Hippocampal formation (tissue), 2 donors: ENCODE measurements at regions not wholly inside any gene's neighbourhood (a gene's known extent, or its start where the extent isn't known, plus 50 kb on each side); places are given as distances from the start of the nearest gene placed in this dataset.

Experiments
- DNase-seq, 2 donors: peaks; one replicate each; lab custom pipeline; 2025; lab: John Stamatoyannopoulos, UW

DNA sequence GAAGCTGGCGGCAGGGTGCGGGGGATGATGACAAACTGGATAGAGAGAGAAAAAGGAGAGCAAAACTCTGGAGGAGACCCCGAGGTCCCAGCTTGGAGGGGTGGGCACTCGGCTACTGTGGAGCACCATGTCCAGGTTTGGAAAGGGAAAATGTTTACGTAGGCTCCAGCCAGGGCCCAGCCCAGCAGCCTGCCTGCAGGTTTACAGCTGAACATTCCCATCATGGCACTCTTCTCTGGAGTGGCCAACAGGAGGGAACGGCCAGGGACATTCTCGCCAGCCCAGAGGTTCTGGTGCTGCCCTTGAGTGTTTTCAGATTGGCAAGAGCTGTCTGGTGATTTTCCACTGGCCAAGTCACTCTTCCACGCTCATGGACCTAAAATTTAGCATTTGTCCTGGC, 262.9 kb upstream of the TCF4 start:
- no peak for DNase-seq

DNA sequence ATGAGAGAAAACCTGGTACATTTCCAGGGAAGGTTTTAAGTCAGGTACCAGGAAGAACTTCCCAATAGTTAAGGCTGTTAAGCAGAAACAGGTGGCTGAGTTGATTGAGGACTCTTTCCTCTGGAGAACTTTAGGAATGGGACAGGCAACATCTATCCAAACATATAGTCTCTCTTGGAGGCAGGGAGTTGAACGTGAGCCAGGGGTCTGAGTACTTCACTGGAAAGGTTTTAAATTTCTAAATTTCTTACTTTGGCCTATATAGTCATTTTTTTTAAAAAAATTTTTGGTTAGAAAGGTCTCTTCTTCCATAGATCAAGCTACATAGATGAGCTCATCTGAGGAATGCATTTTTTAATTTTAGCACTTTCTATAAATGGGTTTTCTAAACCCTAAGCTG, 261.4 kb upstream of the TCF4 start:
- DNase-seq, result no peak

DNA sequence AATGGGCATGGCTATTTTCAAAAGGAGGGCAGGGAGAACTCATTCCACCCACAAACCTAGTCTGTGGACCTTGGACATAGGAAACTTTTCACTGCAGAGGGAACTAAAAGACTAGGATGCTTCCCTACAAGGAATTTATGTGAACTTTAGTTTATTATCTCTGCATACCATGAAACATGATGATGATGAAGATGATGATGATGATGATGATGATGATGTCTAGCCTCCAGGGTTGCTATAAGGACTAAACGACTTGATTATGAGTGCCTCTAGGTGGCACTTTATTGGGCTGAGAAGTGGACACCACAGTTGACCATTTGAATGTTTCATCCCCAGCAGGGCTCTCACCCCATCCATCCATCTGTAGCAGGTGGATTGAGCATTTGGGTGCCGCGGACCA, 260.0 kb upstream of the TCF4 start:
- DNase-seq, result no peak

DNA sequence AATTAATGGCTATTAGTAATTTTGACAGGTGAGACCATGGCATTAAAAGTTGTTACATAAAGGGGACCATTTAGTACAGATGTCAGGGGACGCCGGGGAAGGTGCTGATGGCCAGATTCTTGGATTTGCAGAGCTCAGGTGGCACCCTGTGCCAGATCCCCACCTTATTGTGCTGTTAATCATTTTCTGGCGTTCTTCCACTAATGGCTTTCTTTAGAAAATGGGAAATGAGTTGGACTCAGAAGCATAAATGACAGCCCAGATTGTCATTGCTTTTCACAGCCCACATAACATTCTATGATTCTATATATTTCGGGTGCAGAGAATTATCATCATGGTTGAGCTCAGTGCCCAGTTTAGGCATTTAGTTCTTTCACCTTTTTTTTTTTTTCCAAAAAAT, 257.2 kb upstream of the TCF4 start:
- DNase-seq, result no peak

DNA sequence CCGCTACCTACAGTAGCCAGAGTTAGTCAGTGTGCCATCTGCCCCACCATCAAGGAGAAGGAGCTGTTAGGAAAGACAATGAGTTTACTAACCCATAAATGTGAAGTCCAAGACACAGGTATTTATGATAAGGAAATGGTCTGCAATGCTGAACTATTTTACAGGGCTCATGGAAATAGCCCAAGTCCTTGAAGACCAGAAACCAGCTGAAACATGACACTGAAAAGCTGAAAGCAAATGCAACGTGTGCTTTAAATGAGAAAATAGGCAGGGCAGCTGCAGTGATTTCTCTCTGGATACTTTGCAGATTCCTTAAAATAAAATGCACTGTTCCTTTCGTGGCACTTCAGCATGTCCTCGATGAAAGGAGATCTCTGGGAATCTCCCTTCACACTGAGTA, 256.4 kb upstream of the TCF4 start:
- no peak for DNase-seq

DNA sequence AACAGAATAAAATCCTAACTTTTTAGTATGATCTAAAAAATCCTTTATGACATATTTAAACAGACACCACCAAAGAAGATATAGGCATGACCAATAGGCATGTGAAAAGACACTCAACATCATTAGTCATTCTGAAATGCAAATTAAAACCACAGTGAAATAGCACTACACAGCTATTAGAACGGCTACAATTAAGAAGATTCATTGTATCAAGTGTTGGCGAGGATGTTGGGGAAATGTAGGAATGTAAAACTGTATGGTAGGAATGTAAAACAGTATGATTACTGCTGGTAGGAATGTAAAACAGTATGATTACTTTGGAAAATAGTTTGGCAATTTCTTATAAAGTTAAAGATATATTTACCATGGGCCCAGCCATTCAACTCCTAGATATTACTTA, 253.3 kb upstream of the TCF4 start:
- no peak for DNase-seq

DNA sequence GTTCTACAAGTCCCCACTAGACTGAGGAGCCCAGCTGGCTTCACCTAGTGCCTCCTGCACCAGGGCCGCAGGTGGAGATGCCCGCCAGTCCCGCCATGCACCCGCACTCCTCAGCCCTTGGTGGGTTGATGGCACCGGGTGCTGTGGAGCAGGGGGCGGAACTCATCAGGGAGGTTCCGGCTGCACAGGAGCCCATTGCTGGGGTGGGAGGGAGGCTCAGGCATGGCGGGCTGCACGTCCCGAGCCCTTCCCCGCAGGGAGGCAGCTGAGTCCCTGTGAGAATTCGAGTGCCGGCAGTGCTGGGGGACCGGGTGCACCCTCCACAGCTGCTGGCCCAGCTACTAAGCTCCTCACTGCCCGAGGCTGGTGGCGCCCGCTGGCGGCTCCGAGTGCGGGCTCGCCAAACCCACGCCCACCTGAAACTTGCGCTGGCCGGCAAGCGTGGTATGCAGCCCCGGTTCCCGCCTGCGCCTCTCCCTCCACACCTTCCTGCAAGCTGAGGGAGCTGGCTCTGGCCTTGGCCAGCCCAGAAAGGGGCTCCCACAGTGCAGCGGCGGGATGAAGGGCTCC, 252.7 kb upstream of the TCF4 start:
- no peak for DNase-seq

DNA sequence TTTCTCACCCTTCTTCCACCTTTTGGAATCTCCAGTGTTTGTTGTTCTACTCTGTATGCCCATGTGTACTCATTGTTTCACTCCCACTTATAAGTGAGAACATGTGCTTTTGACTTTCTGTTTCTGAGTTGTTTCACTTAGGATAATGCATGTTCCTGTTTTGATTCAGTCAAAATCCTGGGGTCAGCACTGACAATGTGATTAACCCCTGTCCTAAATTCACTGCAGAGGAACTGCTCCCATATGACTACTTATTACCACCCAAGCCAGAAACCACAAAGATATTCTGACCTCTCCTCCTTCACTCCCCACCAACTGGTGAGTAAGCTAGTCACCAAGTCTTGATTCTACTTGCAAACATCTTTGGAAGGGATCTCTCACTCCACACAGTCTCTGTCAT, 251.4 kb upstream of the TCF4 start:
- no peak for DNase-seq

DNA sequence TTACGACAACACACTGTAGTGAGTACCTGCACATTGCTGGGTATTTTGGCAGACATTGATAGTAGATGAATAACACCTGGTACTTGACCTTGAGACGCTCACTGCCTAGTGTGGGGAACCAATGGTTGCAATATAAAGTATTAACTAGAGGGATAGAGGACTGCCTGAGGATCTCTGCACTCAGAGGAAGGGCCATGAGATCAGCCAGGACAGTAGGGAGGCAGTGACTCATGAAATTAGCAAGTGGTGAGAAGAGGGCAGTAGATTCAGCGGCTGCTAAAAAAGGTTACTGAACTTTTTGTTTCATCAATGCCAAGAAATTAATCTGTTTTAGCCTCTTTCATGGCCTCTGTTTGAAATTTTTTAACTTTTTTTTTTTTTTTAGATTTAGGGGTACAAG, 250.8 kb upstream of the TCF4 start:
- no peak for DNase-seq

DNA sequence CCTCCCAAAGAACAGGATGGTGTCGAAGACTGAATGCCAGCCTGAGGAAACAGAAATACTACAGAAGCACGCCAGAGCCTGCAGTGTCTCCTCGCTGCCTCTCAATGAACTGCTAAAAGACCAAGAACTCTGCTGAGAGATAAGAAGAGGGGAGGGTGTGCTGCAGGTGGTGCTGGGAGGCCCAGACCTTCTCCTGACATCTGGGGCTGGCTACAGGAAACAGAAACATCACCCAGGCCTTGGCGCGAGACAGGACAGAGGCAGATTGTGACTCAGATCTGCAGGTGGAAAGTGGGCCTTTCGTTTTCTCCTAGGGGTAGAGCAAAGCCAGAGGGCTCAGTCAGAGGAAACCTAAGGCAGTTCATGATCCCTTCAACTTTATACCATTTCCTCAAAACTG, 250.3 kb upstream of the TCF4 start:
- no peak for DNase-seq

DNA sequence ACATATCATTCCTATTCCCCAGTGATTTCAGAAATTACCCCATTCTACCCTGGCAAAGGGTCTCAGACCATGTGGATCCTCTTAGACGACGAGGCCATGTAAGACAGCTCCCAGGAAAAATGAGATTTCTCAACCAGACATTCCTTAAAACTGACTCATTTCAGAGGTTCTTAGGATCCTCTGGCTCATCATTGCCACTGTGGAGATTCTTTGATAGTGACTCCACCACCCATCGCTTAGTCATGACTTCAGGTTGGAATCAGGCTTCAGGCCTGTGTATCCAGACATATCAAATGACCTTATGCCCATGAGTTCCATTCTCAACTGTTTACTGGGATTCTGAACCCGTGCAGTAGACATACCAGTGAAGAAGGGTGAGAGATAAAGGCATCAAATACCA, 245.6 kb upstream of the TCF4 start:
- no peak for DNase-seq

DNA sequence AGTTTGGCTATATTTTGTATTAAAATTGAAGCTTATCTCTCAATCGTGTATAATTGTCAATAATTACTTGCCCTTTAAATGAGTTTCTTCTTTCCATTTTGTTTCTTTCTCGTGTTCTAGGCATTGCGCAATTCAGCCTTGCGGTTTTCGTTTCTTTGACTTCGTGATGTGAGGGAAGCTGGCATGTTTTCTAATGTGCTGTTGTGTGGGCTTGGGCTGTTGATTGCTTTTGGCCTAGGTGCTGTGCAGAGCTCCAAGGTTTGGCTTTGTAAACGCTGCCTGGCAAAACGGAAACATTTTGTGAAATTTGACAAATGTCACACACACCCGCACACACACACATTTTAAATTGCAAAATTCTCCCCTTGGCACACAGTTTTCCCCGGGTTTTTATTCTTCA, 242.6 kb upstream of the TCF4 start:
- no peak for DNase-seq

DNA sequence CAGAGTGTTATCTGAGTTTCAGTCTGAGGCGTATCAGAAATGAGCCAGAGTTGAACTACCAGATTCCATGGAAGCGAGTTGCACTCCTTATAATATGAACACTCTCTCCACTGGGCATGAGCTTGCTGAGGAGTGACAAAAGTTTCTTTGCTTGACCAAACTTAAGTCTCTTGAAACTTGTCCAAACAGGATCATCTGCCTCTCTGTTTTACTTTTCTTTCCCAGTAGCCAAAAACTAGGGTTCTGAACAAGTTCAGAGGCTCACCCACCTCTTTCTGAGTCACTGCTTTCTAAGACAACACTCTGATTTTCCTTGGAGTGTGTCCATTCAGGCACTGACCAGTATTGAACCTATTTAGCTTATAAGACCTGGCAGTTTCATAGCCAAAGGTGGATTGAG, 233.2 kb upstream of the TCF4 start:
- no peak for DNase-seq

DNA sequence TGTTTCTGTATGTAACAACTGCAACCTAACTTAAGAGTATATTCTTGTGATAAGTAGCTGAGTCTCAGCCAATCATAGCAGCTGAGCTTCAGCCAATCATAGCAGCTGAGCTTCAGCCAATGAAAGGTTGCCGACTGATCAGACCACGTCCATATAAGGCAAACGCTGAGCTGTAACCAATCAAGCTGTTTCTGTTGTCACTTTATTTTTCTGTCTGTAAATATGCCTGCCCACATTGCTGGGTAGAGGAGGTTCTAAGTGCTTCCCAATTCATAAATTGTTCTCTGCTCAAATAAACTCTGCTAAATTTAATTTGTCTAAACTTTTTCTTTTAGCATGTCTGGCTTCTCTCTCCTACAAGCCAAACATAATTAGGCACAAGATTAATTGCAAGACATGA, 231.5 kb upstream of the TCF4 start:
- no peak for DNase-seq

DNA sequence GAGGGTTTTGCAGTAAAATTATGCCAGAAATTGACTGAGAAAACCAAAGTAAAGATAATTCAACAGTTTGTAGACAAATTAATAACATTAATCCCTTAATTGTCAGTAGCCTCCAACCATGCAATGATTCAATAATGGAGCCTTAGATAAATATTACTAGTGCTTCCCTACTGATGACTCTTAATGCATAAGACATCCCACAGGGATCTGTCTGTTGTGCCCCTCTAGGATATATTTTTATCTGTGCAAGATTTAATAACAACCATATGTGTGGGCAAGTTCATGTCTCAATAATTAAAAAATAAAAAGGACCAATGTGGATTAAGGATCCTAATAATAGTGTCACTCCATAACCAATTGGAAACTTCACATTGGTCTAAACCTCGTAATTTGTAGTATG, 230.3 kb upstream of the TCF4 start:
- no peak for DNase-seq

DNA sequence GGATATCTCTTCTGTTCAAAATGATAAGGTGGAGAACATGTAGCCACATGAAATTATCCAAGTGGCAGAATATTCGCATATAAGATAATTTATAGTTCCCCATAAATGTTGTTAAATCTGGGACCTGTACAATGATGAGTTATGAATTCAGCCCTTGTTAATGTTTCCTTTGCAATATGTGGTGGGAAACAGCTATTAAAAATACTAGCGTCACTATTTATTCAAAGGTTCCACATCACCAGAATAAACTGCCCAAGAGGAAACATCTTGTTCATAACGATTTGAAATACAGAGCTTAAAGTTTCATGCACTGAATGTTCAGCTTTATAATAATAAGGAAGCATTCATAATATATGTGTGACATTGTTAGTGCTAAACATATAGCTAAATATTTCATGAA, 223.9 kb upstream of the TCF4 start:
- DNase-seq, result no peak

DNA sequence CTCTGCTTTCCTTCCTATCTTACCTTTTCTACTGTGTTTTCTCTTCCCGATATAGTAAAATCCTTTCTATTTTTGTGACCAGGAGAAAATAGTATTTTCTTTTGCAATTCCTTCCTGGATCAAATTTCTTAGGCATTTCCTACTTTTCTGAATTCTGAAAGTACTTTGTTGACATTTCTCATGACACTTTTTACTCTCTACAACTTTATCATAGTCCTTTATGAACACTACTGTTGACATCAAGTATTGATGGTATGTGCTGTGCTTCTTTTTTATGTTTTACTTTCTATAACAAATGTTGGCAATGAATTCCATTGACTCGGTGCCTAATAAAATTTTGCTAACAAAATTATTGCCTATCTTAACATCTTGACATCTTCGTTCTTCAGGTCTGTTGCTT, 217.7 kb upstream of the TCF4 start:
- no peak for DNase-seq

DNA sequence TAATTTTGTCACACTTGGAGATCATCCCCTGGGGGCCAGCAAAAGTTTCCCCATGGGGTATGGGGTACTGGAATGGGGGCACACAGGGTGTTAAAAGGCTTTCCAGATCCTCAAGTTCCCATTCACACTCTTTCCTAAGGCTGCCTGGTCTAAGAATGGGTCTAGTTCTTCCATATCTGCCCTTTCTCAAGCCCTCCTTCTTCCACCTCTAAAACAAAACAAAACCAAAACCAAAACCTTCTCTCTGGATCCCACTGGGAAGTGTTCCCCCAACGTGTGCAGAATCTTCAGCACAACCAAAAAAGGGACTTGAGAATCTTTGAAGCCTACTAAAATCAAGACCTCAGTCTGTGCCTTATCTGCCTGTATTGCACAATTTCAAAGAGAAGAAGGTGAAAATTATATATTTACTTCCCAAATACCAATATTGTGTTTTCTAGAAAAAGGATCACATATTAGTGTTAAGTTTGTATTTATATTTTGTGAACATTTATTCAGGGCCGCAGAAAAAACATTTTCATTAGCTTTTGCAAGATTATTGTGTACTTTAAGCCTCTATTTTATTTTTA, 207.2 kb upstream of the TCF4 start:
- no peak for DNase-seq

DNA sequence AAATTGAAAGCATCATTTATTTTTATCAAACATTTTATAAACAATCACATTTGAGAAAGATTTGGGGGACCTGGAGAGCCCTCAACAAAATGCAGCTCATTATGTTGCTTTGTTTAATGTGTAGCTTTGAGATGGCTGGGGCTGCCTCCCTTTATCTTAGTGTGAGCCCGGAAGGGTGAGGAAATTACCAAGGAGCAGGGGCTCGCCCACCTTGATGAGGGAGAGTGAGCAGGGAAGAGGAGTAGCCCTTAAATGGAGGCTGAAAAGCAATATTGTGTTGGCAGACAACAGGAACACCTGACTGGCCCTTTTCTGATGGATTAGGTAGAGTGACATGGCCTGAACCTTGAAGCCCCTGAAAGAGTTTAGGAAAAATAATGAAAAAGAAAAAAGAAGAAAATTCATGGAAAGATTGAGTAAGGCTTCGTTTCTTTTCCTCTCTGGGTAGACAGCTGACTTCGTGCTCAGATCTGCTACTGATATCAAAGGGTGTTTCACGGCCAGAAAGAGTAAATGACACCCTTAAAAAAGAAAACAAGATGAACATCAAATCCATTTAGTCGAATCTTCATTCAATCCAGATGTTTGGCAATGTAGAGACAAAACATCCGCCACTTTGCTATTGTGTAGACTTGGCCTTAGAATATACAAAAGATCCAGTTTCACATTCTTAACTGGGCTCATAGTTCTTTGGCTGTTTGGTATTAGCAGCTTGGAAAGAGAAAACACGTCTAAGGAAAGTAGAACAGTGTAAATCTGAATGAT, 206.5 kb upstream of the TCF4 start:
- DNase-seq, result no peak

DNA sequence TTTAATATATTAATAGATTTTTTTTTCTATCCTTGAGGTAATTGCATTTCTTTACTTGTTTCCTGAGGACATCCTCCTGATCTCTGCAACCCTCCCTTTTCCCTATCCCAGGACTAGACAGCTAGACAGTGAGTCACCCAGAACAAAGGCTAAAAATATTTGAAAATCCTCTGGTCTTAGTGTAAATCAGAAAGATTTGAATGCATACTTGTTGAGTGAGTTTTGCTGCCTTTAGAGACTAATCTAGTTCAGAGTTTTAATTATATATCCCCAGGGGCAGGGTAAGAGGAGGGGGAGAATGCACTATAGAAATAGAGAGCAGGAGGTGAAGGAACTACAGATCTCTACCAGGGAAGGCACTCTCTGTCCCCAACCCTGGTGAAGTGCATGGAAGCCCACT, 202.3 kb upstream of the TCF4 start:
- no peak for DNase-seq

DNA sequence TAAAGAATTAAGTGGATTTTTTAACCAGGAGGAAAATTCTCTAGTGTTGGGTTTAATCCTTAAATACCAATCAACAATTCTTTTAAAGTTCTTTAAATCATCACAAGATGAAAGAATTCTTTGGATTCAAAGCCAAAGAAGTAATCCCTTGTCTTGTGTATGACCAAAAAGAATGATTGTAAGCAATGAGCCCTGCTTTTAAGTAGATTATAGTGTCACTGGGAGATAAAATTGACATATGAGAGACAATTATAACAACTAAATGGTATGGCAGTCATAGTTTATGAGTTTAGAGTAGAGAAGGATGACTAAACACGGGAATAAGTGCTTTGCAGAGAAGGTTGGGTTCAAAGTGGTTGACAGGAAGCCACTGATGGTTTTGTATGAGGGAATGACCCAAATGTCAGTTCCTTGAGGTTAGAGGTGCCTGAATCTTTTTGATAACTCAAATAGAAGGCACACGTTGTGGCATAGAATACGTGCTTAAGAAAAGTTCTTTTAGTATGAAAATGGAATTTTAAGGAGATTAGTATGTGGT, 199.6 kb upstream of the TCF4 start:
- no peak for DNase-seq

DNA sequence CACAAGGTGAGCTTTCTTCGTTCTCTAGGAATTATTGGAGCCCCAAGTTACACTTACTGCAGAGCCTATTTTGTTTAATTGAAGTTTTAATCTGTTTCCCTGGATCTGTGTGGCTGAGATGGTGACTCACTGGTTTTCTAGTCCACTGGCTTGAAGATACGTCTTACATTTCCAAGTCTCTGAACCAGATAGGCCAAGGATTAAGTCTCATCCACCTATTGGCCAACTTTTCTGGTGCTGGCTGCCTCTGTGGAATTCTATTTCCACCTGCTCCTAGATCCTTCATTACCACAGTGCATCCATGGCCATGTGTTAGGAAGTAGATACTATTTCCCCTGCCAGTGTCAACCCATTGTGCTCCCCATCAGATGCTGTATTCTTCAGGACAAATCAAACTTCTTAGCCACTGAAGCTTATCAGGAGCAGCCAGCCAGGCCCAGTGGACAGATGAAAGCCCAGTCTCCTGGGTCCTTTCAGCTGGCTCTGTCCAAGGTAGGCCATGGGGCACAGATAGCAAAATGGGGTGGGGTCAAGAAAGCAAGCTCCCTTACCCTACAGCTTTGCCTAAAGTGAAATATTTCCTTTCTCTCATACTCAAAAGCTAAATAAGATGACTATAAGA, 198.8 kb upstream of the TCF4 start:
- no peak for DNase-seq

DNA sequence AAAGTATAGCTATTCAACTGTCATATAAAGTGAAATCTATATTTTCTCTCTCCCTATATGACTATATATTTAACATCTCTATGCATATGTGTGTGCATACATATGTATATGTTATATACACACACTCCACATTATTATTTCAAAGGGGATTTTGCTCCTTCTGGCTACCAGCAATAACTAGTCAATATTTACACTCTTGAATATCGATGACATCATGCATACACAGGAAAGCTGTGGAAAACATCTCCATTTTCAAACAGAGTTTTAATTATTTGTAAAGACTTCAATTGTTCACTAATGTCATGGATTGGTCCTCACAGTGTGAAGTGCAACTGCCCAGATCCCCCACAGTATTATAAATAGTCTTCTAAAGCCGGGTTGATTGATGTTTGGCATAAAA, 195.9 kb upstream of the TCF4 start:
- DNase-seq, result no peak
